NCI-H510A (cell line): ENCODE measurements at regions not wholly inside any gene's neighbourhood (a gene's known extent, or its start where the extent isn't known, plus 50 kb on each side); places are given as distances from the start of the nearest gene placed in this dataset.

ENCODE experiments used
- DNase-seq: peaks from one replicate; lab custom pipeline; 2025; lab: John Stamatoyannopoulos, UW

DNA sequence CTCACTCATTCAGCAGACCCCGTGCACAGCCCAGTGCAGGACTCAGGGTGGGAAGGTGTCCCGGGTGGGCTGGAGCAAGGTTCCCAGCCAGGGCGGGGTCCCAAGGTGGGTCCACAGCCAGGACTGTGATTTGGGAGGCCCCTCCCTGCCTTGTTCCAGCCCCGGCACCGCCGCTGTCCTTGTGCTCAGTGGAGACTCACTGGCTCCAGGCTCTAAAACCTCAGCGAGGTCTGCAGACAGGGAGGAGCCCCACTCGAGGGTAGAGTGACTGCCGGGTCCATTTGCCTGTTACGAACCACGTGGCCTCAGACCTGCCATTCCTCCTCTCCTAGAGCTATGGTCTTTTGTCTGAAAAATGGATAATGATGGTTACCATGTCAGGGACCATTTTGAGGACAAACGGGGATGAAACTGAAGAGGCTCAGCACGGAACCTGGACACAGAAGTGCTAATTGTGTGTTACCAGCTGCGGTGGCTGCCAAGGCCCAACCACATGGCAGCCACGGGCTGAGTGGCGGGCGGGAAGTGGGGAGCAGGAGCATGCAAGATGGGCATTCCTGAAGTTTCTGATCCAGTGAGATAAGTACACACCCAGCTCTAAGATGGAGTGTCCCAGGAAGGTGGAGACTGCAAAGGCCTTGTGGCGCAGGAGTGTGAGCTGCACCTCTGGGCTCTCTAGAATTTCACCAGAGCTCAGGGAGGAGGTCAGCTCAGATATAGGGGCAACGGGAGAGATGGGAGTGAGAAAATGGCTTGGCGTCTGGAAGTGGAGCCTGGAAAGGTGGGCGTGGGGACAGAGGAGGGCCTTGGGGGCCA is 317.6 kb downstream of the SEC14L1 start:
- DNase-seq = no peak

DNA sequence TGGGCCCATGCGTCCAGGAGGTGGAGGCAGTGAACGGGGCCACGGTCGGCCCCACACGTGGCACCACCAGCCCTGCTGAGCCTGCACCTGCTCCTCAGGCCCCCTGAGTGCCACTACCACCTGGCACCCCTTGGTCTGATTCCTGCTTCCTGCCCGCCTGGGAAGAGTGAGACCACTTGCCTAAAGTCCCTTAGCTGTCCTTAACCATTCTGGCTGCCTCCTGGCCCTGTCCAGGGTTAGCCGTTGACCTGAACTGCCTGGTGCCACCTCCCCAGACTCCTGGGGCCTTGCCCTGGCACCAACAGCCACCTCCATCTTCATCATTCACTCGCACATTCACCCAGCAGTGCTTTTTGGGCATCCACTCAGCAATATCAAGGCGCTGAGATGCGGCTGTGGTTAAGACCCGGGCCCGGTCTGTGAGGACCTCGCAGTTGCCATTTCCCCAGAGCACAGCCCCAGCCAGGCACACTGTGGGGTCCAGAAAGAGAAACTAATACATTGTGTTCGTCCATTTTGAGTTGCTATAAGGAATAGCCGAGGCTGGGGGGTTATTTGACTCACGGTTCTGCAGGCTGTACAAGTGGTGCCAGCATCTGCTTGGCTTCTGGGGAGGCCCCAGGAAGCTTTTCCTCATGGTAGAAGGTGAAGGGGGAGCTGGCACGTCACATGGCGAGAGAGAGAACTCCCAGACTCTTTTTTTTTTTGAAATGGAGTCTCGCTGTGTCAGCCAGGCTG is 318.4 kb downstream of the SEC14L1 start:
- no peak for DNase-seq

DNA sequence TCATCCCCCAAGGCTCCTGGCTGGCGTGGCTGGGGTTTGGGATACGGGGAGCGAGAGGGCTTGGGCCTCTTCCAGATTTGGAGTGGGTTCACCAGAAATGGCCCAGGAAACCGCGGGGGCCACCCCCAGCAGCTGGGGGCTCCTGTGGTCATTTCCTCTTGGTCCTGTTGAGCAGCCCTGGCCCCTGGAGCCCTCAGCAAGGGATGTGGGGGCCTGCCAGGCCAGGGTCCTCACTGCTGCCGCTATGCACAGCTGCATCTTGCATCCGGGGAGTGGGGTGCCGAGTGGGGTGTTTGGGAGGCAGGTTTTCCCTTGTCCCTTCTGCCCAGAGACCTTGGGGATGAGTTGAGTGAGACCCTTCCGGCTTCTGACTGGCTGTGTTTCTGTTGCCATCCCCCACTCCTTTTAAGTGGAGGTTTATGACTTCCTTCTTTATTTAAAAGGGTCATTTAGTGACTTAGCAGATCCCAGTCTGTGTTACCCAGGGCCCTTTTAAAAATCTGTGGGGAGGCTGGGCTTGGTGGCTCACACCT is 319.8 kb downstream of the SEC14L1 start:
- no peak for DNase-seq

DNA sequence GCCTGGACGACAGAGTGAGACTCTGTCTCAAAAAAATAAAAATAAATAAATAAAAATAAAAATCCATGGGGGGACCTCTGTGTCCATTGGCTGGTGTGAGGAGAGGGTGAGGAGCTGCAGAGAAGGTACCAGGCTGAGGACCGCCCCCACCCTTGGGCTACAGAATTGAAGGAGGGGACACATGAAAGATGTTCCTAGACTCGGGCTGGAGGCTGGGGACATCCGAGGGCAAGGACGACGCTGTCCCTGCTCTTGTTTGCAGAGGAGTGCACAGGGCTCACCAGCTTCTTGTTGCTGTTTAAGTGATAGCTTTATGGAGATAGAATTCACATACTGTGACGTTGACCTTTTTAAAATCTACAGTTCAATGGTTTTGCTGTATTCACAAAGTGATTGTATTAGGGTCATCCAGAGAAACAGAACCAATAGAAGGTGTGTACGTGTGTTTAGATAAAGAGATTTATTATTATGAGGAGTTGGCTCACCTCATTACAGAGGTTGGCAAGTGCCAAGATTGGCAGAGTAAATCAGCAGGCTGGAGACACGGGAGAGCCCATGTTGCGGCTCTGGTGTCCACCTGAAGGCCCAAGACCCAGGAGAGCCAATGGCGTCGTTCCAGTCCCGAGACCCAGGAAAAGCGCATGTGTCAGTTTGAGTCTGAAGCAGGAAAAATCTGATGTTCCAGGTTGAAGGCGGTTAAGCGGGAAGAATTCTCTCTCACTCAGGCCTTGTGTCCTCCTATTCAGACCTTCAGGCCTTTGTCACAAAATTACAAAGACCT is 320.7 kb downstream of the SEC14L1 start:
- no peak for DNase-seq

DNA sequence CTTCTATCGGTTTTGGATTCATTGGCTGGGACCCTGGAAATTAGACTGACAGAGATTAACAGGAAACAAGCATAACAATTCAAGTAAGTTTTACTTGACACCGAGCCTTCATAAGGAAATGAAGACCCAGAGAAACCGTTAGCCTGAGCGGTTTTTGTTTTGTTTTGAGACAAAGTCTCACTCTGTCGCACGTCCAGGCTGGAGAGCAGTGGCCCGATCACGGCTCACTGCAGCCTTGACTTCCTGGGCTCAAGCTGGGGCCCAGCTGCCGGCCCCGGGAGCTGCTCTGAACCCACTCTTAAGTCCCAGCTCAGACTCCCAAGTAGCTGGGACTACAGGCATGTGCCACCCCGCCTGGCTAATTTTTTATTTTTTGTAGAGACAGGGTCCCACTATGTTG is 321.3 kb downstream of the SEC14L1 start:
- DNase-seq = no peak

DNA sequence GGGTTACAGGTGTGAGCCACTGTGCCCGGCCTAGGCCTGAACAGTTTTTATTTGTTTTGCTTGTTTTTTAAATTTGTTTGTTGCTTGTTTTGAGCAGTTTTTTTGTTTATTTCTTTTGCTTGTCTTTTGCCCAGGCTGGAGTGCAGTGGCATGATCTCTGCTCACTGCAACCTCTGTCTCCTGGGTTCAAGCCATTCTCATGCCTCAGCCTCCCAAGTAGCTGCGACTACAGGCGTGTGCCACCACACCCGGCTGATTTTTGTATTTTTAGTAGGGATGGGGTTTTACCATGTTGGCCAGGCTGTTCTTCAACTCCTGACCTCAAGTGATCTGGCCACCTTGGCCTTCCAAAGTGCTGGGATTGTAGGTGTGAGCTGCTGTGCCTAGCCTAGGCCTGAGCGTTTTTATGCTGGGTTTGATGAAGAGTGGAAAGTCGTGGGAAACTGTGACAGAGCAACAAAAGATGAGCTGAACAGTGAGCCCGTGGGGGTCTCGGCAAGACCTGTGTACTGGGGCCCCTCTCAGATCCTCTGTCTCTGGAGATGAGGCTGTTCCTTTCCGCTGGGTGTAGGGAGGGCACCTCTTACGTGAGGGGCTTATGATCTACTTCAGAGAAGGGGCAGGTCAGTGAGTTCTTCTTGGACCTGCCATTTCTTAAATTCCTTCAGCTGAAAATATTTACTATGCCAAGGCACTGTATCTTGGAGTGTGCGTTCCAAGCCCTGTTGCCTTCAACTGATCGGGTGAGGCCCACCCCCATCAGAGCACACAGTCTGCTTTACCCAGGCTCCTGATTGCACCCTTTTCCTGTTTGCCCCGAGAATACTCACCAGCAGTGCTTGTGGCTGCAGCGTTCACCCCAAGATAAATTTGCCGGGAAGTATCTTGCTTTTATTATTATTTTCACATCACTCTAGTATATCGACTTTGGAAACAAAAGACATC is 322.1 kb downstream of the SEC14L1 start:
- no peak for DNase-seq

DNA sequence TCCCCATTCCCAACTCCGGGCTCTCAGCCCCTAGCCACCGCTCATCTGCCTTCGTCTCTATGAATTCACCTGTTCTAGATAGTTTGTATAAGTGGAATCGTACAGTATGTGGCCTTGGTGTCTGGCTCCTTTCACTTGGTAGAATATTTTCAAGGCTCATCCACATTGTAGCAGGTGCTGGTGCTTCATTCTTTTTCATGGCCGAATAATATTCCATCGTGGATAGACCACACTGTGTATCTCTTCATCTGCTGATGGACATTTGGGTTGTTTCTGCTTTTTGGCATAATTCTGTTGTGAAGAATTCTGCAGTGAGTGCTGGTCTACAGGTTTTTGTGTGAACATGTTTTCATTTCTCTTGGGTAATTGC is 324.2 kb downstream of the SEC14L1 start:
- DNase-seq = no peak

DNA sequence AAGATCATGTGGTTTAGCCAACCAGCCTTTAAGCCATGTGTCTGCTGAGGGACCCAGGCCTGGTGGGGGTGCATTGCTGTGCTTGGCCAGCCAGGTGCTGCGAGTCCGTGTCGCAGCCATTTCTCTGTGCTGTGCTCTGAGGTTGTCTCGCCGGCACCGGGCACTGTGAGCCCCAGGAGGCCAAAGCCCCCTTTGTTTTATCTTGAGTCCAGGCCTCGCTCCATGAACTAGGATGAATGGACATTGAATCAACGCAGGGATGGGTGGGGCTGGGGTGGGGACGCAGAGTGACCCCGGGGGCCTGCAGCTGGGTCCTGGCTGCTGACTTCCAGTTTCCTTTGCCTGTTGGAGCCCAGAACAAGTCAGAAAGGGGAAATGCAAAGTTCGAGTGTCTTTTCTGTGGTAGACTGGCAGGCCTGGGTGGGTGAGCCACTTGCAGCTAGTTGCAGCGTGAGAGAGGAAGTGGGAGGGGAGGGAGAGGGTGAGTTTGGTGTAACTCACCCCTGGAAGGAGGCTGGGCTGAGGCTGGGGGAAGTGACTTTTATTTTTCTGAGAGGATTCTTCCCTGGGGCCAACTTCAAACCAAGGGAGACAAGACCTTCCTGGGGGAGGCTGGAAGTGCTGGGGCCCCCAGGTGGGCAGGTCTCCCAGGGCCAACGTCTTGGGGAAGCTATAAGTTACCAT is 324.7 kb downstream of the SEC14L1 start:
- no peak for DNase-seq

DNA sequence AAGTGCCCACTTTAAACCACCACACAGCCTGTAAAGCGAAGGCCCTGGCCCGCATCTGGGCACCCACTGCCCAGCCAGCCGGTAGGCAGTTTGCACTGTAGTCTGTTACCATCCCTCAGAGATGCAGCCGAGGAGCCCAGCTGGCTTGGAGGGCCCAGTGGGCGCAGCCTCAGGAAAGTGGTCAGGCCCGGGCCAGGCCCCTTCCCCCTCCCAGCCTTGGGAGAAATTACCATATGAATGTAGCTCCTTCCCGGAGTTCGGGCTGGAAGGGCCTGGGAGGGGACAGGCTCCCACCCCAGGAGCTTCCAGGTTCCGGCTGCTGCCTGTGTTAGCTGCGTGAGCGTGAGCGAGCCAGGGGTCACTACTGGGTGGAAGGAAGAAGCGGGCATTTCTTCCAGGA is 325.4 kb downstream of the SEC14L1 start:
- DNase-seq = no peak

DNA sequence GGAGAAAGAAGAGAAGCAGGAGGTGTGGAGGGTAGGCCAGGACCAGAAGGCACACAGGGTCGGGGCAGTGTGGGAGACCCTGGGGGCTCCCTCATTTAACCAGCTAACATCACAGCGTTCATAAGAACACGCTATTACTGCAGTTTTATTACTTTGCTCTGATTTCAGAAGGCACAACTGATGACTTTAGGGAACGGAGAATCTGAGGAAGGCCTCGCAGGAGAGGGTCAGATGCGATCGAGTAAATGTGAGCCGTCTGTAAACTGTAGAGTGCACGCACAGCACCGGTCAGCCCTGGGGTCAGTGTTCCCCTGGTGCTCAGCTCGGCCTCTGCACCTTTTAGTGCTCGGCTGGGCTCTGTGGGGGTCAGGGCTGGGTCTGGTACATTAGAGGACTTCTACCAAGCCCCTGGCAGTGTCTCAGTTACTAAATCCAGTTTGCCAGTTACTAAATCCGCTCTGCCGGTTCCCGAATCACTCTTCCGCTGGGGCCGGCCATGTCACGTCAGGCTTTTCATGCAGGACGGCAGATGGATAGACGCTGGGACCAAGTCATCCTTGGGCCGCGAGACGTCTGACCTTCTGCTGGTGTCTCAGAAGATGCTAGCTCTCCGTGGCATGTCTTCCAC is 325.9 kb downstream of the SEC14L1 start:
- no peak for DNase-seq

DNA sequence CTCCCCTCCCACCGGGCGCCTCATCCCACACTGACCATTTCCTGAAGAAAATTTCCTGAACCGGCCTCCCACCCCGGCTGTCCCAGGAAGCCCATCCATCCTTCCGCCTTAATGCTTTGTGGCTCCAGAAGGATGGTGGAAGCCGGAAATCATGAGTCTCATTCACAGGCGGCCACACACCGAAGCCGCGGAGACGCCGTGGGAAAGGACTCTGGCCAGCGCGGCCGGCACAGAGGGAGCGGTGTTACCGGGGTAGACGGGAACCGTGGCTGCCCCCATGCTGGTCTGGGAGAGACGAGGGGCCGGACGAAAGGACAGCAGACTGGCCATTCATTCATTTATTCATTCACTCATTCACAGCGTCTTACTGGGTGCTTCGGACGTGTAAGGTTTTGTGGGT is 326.8 kb downstream of the SEC14L1 start:
- no peak for DNase-seq

DNA sequence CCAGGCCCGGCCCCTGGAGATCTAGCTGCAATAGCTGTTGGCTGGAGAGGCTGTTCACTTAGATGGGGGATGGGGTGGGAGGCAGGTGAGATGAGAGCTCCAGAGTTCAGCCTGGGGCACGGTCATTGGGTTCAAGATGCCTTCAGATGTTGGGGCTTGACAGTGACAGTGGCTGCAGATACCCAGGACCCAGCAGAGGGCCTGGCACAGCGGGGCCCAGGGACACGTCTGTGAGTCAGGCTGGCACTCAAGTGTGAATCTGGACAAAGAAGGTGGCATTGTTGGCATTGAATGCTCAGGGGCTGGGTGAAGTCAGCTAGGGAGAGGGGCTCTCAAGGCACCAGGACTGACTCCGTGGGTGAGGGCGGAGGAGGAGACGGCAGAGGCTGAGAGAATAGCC is 328.1 kb downstream of the SEC14L1 start:
- no peak for DNase-seq

DNA sequence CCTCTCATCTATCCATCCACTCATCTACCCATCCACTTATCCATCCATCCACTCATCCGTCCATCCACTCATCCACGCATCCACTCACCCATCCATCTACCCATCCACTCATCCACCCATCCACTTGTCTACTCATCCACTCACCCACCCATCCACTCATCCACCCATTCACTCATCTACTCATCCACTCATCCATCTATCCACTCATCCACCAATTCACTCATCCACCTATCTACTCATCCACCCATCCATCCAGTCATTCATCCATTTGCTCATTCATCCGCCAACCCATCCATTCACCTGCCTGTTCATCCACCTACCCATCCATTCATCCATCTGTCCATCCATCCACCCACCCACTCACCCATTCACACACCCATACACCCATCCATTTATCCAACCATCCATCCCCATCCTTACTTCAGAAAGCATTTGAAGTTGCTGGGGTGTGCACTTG is 329.6 kb downstream of the SEC14L1 start:
- no peak for DNase-seq

DNA sequence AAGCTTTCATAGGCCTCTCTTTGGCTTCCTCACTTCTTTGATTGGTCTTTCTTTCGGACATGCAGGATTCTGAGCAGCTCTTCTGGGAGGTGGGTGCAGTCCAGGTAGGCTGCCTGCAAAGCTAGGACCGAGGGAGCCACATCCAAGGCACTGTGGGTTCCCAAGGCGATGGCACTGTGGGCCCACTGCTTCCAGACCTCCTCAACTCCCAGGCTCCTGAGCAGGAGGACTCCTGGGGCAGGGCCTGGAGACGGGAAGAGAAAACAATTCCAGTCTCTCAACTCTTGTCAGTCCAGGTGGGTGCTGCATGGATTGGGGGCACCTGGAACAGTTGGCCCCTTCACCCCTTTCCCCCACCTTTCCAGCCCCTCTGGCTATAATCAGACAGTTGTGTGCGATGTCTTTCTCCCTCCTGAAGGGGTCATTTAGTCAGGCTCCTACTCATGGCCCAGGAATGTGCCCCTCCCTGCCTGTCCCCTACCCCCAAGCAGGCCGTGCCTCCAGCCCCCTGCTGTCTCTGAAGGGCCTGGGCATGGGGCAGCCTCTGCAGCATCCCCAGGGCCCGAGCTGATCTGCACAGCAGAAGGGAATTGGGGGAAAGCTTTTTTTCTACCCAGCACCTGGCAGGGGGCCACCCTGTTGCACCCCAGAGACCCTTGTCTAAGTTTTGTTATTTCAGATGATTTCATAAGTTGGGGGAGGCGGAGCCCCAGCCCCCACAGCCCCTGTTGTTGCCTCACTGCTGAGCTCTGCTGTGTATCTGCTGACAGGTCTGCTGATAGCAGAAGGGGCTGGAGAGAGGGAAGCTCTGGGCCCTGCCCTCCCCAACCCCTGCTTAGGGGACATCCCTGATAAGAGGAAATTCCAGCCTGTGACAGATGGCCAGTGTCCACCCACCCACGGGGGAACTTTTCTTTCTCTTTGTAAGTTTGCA is 330.3 kb downstream of the SEC14L1 start:
- no peak for DNase-seq

DNA sequence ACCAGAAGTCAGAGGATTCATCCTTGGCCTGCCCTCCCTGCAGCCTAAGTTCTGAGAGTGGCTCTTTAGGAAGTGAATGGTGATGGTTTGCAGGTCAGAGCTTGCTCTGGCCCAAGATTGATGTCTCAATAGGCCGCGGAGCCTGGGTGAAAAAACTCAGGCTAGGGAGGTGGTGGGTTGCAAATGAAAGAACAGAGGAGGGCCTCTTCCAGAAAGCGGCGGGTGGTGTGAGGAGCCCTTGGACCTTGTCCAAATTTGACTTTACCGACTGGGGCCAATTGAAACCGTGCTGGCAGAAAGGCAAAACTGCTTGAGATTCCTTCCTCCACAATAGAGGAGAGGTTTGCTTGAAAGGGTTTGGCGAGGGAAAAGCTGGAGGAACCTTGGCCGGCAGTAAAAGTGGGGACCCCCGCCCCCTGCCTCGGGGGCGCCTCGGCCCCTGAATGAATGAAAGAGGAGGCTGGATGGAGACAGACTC is 331.3 kb downstream of the SEC14L1 start:
- no peak for DNase-seq

DNA sequence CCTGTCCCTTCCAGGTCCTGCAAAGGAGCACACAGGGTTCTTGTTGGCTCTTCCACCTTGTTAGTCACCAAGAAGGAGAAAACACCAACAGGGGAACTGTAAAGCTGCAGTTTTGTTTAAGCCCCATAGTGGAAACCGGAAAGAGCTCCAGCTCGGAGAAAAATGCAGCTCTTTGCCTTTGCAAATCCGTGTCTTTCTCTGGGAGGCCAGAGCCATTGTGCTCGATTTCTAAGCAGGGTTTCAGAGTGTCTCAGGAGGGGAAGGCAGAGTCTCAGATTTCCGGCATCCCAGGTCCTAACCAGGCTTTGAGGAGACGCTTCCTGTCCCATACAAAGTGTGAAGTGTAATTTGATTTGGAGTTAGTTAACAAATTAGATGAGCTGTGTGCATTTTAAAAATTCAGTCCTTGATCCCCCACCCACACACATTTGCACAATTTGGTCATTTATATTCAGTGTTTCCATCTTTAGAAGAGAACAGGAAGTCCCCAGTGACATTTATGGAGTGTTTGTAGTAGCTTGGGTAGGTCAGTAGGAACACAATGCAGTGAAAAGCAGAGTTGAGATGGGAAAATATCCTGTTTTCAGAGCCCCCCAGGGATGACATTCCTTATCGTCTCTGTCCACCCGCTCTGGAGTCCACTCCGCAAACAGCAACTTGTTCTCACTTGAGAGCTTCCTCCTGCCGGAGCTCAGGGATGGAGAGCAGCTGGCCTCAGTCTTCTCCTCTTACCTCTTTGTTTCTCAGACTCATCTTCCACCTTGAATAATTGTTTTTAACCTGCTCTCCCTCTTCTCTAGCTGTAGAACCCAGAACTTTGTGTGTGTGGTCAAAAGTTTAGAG is 331.9 kb downstream of the SEC14L1 start:
- DNase-seq = no peak

DNA sequence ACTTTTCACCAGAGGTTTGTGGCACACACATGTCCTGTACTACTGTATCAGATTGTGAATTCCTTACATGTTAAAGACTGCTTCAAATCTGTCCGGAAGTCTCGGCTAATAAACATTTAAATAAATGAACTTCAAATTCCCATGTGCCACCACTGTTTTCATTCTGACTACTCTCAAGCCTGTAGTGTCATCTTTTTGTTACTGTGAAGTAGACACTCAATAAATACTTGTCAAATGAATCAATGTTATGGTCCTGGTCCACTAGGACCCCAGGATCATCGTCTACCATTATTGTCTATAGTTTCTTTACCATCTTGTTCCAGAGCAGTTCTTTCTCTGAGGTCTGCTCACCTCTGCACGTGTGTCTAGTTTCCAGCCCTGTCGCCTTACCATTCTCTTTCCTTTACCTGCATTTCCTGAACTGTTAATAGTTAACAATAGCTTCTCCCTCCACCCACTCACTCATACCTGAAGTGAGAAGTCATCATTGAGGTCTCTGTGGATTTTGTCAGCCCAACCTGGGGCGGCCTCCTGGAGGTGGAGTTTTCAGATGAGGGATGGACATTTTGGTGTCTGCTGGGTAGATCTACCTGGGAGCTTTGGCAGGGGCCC is 333.0 kb downstream of the SEC14L1 start:
- DNase-seq = no peak
